ENCODE measurements at regions not wholly inside any gene's neighbourhood (a gene's known extent, or its start where the extent isn't known, plus 50 kb on each side); places are given as distances from the start of the nearest gene placed in this dataset.

DNA sequence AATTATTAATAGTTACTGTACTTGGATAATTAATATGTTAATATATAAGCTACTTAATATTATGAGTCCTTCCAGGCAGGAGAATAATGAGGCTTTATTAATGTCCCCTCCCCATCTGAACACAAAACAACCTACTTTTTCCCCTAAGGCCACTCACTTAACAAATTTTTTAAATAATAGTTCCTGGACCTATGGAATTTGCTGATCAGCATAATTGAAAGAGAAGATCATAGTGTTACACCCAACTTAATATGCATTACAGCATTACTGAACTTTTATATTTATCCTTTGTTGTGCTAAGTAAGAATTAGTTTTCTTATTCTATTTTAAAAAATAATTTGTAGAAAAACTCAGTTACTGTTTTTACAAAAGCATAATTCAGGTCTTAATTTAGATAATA, 1537.7 kb upstream of the GOT2 start:
- TF ChIP-seq, protein P1, sequence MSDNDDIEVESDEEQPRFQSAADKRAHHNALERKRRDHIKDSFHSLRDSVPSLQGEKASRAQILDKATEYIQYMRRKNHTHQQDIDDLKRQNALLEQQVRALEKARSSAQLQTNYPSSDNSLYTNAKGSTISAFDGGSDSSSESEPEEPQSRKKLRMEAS (IDR thresholded peaks at IDR 0.05; ENCODE audit: low read depth) = no peak
- TF ChIP-seq, protein P2, sequence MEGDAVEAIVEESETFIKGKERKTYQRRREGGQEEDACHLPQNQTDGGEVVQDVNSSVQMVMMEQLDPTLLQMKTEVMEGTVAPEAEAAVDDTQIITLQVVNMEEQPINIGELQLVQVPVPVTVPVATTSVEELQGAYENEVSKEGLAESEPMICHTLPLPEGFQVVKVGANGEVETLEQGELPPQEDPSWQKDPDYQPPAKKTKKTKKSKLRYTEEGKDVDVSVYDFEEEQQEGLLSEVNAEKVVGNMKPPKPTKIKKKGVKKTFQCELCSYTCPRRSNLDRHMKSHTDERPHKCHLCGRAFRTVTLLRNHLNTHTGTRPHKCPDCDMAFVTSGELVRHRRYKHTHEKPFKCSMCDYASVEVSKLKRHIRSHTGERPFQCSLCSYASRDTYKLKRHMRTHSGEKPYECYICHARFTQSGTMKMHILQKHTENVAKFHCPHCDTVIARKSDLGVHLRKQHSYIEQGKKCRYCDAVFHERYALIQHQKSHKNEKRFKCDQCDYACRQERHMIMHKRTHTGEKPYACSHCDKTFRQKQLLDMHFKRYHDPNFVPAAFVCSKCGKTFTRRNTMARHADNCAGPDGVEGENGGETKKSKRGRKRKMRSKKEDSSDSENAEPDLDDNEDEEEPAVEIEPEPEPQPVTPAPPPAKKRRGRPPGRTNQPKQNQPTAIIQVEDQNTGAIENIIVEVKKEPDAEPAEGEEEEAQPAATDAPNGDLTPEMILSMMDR (IDR thresholded peaks at IDR 0.05) = no peak
- TF ChIP-seq, protein P3, sequence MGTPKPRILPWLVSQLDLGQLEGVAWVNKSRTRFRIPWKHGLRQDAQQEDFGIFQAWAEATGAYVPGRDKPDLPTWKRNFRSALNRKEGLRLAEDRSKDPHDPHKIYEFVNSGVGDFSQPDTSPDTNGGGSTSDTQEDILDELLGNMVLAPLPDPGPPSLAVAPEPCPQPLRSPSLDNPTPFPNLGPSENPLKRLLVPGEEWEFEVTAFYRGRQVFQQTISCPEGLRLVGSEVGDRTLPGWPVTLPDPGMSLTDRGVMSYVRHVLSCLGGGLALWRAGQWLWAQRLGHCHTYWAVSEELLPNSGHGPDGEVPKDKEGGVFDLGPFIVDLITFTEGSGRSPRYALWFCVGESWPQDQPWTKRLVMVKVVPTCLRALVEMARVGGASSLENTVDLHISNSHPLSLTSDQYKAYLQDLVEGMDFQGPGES (IDR thresholded peaks at IDR 0.05; ENCODE audit: low read depth, low read length) = no peak
- TF ChIP-seq SMC3 (IDR thresholded peaks at IDR 0.05; ENCODE audit: low read depth, low read length) (no peak), TAF1 (IDR thresholded peaks at IDR 0.05; ENCODE audit: borderline replicate concordance, low read depth, low read length) (no peak), JUND (IDR thresholded peaks at IDR 0.05) (no peak)
- TF ChIP-seq, protein P4, sequence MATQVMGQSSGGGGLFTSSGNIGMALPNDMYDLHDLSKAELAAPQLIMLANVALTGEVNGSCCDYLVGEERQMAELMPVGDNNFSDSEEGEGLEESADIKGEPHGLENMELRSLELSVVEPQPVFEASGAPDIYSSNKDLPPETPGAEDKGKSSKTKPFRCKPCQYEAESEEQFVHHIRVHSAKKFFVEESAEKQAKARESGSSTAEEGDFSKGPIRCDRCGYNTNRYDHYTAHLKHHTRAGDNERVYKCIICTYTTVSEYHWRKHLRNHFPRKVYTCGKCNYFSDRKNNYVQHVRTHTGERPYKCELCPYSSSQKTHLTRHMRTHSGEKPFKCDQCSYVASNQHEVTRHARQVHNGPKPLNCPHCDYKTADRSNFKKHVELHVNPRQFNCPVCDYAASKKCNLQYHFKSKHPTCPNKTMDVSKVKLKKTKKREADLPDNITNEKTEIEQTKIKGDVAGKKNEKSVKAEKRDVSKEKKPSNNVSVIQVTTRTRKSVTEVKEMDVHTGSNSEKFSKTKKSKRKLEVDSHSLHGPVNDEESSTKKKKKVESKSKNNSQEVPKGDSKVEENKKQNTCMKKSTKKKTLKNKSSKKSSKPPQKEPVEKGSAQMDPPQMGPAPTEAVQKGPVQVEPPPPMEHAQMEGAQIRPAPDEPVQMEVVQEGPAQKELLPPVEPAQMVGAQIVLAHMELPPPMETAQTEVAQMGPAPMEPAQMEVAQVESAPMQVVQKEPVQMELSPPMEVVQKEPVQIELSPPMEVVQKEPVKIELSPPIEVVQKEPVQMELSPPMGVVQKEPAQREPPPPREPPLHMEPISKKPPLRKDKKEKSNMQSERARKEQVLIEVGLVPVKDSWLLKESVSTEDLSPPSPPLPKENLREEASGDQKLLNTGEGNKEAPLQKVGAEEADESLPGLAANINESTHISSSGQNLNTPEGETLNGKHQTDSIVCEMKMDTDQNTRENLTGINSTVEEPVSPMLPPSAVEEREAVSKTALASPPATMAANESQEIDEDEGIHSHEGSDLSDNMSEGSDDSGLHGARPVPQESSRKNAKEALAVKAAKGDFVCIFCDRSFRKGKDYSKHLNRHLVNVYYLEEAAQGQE (IDR thresholded peaks at IDR 0.05; ENCODE audit: low read depth, low read length) = no peak

Measured in SK-N-SH (cell line).